SHP77 treated with DMSO at 0.1 percent for 48 hours (cell line): ENCODE measurements at regions not wholly inside any gene's neighbourhood (a gene's known extent, or its start where the extent isn't known, plus 50 kb on each side); places are given as distances from the start of the nearest gene placed in this dataset.

ENCODE experiments used
- DNase-seq: peaks from one replicate; lab custom pipeline; 2025; lab: John Stamatoyannopoulos, UW

DNA sequence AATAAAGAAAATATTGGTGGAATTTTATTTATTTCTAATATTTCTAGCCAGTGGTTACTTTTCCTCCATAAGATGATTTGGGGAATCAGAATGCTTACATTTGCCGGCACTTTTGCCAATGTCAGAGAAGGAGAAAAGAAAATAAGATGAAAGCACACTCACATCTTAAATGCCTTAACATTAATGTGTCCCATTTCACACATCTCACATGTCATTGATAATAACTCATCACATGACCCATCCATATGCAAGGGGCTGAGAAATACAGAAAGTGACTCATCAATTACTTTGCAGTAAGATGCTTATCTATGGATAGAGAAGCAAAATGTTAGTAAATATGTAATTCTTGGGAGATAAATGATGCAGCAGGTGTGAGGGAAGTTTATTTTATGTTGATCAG, 1531.0 kb downstream of the PCDH7 start:
- DNase-seq = no peak

DNA sequence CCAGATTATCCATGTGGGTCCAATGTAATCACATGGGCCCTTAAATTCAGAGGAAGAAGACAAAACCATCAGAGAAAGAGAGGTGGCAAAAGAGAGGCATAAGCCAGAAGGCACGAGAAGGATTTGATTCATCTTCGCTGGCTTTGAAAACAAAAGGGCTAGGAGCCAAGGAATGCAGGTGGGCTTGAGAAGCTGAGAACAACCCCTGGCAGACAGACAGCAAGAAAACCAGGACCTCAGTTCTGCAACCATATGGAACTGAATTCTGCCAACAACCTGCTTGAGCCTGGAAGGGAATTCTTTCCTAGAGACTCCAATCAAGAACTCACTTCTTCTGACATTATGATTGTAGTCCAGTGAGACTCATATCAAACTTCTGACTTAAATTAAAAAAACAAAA, 1531.8 kb downstream of the PCDH7 start:
- no peak for DNase-seq

DNA sequence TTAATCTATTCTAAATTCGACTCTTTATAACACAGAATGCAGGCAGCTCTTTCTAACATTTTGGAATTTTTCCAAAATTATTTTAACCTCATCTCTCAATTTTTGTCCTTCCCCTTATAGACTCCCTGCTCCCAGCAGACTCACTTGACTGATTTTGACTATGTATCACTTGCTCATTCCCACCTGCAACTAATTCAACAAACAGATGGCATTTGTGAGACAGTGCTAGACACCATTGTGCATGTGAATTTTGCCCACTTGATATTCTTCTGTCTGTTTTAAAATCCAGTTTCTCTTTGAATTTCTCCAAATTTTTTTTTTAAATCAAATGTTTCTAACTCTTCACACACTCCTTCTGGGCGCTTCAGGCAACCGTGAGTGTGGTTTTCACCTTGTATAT, 1534.0 kb downstream of the PCDH7 start:
- no peak for DNase-seq

DNA sequence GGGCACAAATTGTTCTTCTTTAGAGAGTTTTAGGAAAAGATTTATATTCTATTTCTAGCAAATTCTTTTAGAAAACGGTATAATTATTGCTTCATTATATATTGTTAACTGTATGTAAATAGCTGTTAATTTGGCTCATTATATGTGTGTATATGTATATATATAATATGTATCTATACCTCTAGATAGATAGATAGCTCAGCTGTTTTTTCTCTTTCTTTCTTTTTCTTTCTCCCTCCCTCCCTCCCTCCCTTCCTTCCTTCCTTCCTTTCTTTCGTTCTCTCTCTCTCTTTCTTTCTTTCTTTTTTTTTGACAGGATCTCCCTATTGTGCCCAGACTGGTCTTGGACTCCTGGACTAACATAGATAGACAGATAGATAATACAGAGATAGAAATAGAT, 1538.8 kb downstream of the PCDH7 start:
- DNase-seq = no peak

DNA sequence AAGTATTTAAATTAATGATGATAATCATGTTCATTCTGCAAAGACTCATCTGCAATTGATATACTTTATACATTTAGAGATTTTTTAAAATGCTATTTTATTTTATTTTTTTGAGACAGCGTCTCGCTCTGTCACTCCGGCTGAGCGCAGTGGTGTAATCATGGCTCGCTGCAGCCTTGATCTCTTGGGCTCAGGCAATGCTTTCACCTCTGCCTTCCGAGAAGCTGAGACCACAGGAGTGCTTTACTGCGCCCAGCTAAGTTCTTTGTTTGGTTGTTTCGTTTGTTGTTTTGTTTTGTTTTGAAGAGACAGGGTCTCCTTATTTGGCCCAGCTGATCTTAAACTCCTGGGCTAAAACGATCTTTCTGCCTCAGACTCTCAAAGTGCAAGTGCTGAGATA, 1541.0 kb downstream of the PCDH7 start:
- no peak for DNase-seq

DNA sequence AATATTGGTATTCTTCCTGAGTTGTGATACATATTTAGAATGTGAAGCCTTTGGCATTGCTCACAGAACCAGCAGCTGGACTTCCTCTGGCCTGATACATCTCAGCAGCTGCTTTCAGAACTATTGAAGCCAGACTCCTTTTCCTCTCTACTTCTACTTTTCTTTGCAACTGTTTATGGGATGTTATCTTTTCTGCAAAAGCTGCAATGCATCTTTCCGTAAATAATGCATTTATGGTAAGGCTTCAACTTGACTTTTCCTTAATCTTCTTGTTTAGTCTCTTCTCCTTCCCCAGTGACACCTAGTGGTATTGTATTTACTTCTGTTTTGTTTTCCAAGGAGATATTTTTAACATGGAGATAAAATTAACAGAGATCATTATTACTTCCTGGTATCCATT, 1548.7 kb downstream of the PCDH7 start:
- DNase-seq = no peak

DNA sequence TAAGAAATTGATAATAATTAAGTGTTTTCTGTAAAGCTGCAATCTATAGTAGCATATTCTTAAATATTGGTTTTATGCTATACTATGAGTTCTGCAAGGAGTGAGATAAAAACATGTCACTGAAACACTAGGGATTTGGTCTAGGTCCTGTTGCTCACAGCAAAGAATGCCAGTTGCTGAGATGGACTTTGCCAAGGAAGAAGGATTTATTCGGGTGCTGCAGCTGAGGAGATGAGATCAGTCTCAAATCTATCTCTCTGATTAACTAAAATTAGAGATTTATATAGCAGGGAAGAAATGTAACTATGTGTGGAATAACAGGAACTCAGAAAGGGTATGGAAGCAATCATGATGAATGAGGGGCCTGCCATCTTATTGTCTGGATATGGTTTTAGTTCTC, 1569.9 kb downstream of the PCDH7 start:
- no peak for DNase-seq

DNA sequence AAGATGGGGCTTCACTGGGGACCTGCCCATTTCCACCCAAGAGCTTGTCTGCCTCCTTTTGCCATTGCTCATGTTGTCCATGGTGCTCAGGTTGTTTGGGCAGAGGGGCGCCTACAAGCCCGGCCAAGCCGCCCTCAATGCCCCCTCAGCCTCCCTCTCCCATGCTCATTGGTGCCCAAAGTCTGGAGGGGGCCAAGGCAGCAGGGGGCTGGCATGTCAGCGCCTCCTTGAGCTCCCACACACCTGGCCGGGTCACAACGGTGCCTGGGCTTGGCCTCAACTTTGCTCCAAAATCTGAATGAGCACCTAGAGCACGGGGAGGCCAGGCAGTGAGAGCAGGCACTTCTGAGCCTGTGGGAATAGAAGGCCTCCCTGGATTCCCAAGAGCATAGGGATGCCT, 1598.8 kb downstream of the PCDH7 start:
- DNase-seq = no peak

DNA sequence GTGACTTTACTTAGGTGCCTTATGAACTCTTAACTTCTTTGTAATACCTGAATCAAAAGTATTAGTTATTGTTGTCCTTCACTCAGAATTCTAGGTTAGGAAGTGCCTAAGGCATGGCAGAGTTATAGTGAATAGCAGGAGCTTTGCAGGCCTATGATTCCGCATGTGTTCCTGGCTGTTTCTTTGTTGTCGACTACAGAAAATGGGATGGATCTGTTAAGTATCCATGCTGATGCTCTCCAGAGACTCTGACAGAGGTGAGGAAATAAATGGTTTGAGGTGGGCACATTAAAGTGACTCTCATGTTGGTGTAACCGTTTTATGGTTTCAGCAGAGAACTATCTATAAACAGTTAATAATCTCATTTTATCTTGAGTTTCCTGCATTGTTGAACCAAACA, 1601.3 kb downstream of the PCDH7 start:
- no peak for DNase-seq

DNA sequence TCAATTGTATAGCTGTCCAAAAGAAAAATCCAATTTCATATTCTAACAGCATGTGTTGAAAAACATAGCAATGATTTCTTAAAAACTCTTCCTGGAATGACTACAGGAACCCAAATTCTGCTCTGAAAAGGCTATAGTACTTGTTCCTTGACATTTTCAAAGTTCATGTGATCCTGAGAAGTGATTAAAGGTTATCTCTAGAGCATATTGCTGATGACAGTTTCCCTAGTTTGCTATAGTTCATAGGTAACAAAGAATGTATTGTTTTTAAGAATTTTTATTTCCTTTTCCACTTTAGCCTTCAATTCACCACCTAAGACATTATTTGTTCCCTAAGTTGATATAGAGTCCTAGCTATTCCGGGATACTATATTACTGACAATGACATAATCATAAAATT, 1614.6 kb downstream of the PCDH7 start:
- DNase-seq = no peak

DNA sequence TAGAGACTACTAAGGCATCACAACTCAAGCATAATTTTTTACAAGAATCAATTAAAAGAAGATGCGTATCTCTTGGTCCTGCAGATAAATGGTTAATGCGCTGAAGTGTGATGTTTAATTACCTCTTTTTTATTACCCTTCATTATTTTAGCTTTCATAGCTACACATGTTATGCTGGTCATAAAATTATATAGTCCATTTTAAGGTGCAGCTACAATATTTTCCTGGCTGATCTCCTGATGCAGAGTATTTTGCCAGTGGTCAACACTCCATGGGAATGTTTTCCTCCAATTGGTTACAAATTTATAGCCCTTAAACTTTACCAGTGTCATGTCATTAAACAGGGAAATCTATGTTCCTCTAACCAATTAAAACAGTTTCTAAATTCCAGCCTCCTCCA, 1617.2 kb downstream of the PCDH7 start:
- DNase-seq = no peak

DNA sequence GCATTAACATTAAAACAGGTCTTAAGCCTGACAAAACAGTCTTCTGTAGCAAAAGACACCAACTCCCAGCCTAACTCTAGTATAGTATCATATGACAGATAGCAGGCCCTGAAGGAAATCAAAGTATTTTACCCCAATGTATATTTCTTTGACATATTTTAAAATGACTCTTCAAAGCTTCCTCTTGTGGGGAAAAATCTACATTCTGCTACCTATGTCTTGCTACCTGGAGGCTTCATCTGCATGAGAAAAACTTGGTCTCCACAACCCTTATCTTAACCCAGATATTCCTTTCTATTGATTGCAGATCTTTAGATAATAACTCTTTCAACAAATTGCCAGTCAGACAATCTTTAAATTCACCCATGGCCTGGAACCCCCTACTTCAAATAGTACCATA, 1620.4 kb downstream of the PCDH7 start:
- no peak for DNase-seq

DNA sequence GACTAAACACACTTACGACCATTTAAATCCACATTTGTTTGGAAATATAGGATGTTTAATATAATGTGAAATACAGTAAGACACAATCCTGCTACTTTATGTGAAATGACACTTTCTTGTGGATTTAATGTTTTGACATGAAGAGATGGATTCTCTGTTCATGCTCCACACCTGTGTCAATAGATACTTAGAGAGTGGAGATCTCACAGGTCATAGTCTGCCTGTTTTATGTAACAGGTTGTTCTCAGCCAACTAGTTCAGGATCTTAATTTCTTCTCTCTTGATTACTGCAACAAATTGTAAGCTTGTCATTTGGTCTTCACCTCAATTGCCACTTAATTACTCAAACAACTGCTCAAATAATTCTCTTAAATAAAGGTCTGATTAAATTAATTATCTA, 1621.2 kb downstream of the PCDH7 start:
- DNase-seq = no peak

DNA sequence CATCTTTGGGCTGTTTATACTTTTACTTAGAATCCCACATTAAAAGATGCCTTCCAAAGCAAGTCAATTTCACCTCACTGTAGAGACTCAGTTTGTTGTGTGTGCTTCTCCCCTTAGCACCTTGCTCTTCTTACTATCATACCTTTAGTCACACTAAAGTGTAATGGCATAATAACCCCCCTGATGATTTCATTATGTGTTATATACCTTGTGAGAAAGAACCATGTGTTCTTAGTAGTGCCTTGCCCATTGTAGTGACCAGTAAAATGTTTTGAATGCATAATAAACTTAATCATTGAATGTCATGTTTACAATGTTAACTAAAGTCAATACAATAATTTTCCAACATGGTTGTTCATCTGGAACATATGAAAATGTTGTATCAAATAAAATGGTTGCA, 1621.9 kb downstream of the PCDH7 start:
- no peak for DNase-seq

DNA sequence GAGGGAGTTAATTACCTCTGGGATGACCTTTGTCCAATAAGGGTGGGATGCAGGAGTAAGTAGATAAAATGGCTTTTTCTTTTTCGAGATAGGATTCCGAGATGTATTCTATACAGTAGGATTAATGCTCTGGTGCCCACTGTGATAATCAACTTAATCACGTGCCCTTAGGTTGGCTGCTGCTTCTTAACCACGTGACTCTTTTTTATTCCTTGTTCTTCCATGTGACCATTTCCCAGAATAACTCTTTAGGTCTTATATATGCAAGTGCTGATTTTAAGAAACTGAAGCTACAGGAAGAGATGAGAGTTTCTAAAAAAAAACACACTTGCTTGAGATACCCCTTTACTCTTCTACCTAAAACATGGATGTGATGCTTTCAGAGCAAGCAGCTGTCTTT, 1628.9 kb downstream of the PCDH7 start:
- DNase-seq = no peak

DNA sequence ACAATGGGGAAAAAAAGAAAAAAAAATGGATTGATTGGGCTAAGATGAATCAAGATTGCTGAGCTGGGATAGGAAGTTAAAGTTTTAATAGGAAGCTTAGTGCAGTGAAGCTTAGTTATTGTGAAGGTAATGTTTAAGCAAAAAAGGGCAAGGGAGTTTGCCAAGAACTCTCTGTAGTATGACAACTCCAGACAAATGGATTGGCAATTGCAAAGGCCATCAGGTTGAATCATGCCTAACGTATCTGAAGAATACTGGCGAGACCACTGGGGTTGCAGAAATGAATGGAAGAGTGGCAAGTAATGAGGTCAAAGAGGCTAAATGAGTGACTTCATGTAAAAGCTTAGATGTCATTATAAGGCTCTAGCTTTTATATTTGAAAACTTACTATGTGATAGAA, 1654.0 kb downstream of the PCDH7 start:
- DNase-seq = no peak

DNA sequence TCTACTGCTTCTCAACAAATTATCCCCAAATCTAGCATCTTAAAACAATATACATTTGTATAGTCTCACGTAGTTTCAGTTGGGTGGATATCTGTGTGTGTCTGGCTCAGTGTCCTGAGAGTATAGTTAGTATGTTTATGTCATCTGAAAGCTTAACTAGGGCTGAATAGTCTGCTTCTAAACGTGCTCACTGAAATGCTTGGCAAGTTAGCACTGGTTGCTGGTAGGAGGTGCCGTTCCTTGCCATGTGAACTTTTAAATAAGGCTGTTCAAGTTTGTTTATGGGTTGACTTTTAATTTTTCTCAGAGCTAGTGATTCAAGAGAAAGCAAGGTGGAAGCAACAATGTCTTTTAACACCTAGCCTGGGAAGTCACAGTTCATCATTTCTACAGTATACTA, 1673.6 kb downstream of the PCDH7 start:
- no peak for DNase-seq

DNA sequence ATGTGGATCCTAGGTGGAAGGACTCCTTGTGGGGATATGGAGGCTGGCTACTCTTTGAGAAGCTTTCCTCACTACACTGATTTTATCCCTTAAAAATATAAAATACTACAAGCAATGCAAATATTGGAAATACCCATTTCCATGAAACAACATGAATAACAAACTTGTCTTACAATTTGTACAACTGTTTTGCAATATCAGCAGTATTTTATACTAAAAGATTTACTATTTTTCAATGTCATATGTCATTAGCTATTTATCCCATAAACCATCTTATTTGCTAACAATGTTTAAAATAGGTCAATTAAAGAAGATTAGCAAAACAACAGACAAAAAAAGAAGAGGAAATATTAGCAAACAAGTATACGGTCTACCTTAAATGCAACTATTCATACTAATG, 1674.1 kb downstream of the PCDH7 start:
- DNase-seq = no peak

DNA sequence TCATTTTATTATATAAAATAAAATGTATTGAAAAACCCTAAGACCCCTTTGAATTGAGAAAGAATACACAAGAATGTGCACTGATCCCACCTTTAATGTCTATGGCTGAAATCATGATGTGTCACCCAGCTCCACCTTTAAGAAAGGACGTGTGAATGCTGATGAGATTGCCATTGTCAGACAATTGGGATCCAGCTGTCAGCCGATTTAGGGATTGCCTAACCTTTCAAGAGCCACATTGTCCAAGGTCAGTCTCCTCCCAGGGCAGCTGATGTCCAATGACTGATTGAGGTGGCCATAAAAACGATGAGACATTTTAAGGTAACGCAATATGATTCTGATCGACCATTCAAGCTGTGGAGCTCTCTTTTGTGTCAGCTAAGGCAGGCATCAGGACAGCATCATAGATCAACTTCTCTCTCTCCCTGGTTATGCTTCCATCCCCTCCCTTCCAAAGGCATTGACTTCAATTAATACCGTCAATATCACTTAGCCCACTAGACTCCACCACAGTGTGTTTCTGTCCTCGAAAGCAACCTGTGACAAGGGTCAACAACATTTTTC, 1676.4 kb downstream of the PCDH7 start:
- DNase-seq = no peak

DNA sequence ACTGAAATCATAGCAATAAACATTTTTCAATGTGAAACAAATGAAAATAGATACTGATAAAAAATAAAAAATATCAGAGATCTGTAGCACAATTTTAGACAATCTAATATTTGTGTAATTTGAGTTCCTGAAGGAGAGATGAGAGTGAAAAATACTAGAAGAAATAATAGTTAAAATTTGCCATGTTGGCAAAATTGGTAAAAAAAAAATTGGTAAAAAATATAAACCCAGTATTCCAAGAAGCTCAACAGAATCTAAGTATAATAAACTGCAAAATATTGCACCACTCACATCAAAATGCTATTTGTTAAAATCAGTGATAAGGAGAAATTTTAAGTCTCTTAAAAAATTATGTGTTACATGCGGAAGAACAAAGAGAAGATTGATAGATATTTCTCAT, 1680.7 kb downstream of the PCDH7 start:
- no peak for DNase-seq

DNA sequence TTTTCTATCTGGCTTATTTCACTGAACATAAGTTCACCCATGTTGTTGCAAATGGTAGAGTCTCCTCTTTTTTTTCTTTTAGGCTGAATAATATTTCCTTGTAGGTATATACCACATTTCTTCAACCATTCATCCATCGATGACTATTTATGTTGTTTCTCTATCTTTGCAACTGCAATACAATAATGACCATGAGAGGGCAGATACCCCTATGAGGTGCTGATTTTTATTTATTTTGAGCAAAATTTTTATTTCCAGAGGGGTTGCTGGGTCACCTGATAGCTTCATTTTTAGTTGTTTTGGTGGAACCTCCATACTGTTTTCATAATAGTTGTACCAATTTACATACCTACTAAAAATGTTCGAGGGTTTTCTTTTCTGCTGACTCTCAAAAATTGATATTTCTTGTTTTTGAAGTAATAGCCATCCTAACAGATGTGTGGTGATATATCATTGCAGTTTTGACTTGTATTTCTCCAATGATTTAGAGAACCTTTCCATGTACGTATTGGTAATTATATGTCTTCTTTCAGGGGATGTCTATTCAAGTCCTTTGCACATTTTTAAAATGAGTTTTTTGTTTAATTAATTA, 1697.0 kb downstream of the PCDH7 start:
- no peak for DNase-seq

DNA sequence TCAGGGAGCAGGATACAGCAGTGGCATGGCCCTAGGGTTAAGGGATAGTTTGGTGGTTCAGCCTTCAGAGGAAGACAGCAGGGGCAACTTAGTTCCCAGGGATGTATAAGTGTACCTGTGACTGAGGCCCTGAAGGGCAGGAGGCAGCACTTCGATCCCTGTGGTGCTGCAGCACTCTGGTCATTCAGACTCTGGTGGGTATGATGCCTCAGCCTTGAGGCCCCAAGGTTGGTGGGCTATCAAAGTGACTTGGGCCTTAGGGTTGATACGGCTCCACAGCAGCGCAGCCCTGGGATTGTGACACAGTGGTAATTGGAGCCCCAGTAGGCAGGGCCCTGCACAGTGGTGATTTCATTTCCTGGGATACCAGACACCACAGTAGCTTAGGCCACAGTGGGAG, 1703.1 kb downstream of the PCDH7 start:
- DNase-seq = no peak

DNA sequence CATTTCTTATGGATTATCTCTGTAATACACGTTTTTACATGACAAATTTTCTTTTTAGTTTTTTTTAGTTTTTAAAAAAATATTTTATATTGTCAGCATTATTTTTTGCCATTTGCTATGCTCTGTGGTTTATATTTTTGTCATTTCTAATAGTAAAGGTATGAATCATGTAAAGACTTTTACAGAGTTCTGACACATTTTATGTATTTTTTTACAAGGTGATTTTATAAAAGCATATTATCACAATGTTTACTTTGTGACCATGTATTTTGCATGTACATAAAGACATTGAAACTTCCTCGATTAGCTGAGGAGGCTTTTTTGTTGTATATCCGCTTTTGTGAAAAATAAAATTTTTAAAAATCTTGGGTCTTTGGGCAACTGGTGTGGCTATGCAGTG, 1705.1 kb downstream of the PCDH7 start:
- no peak for DNase-seq

DNA sequence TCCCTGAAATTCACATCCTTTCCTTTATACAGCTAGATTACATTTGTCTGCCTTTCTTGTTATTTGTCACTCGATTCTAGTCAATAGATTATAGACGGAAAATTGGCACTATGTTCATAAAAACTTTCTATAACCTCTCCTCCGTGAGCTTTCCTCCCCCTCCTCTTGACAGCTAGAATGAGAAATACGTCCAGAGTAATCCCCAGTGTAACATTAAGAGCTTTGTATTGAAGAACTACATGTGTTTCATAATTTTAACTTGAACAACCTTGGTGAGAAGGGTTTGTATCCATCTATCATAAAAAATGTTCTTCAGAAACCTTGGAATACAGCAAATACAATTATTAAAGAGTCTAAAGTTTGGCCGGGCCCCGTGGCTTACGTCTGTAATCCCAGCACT, 1707.4 kb downstream of the PCDH7 start:
- no peak for DNase-seq

DNA sequence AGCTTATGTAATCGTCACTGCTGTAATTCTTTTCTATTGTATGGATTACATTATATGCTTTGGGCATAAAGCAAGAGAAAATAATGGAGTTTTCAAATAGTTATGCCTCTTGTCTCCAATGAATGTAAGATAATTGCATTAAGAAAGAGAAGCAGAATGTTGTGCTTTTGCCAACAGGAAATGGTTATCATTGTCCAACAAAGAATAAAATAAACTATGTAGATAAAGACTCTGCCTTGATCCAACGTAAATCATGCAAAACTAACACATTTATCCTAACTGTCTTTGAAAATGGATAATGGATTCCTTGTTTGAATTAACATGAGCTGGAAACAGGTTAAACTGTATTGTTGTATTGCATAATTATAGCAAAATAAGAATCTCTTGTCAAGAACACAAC, 1709.0 kb downstream of the PCDH7 start:
- no peak for DNase-seq
